ENCODE measurements at regions not wholly inside any gene's neighbourhood (a gene's known extent, or its start where the extent isn't known, plus 50 kb on each side); places are given as distances from the start of the nearest gene placed in this dataset.

- TF ChIP-seq CHD7 (IDR thresholded peaks at IDR 0.05; ENCODE audit: insufficient replicate concordance, low read length) (no peak), MAX (IDR thresholded peaks at IDR 0.05) (no peak), POLR2A (IDR thresholded peaks at IDR 0.05; ENCODE audit: control extremely low read depth in 1 of 2, low read depth in 2 of 2, low read length in 2 of 2) (no peak), TAF7 (optimal IDR thresholded peaks at IDR 0.05; ENCODE audit: borderline replicate concordance, low read depth, low read length) (no peak), RXRA (IDR thresholded peaks at IDR 0.05; ENCODE audit: insufficient read depth, low read depth, low read length) (no peak), BACH1 (IDR thresholded peaks at IDR 0.05; ENCODE audit: low read length) (no peak), KDM5A (IDR thresholded peaks at IDR 0.05; ENCODE audit: low read length) (no peak), JUN (IDR thresholded peaks at IDR 0.05; ENCODE audit: low read depth, low read length) (no peak)
Measured at GRCh38 chr19:32265995-32266394, 79.4 kb upstream of the ZNF507 start (continued).
